ENCODE measurements at regions not wholly inside any gene's neighbourhood (a gene's known extent, or its start where the extent isn't known, plus 50 kb on each side); places are given as distances from the start of the nearest gene placed in this dataset.

DNA sequence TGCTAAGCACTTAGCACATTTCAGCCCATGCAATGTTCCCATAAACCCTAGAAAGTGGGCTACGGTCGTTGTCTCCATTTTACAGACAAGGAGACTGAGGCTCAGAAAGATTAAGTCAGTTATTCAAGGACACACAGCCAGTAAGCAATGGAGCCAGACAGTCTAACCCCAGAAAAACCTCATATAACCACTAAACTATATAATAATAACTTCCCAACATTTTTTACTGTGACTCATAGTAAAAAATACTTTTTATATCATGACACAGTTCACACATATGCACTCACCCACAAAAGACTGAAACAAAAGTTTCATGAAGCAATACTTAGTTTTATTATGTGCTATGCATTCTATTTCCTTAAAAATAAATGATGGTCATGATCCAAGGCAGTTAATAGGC, 66.2 kb upstream of the EYA2 start:
- Histone ChIP-seq H3K9me3 (ENCODE audit: control insufficient read depth in 2 of 2, low read length in 2 of 2) (peaks cover 0 to 5% of the 10 kb centered on the region in 2 donors), H3K4me1 (ENCODE audit: control insufficient read depth, insufficient read depth, low read length) (no peaks in the 10 kb centered on the region), H3K9ac (ENCODE audit: low read length in 2 of 2) (no peak overlapping the region), H3K27me3 (ENCODE audit: control insufficient read depth in 1 of 2, insufficient read depth in 2 of 2, low read length in 2 of 2) (peaks cover 0 to 5% of the 10 kb centered on the region in 2 donors), H3K36me3 (ENCODE audit: control insufficient read depth in 2 of 2, insufficient read depth in 2 of 2, low read length in 2 of 2) (no peaks in the 10 kb centered on the region), H3K27ac (ENCODE audit: low read length) (no peak overlapping the region), H3K4me3 (ENCODE audit: low read length in 2 of 2) (no peak overlapping the region)

DNA sequence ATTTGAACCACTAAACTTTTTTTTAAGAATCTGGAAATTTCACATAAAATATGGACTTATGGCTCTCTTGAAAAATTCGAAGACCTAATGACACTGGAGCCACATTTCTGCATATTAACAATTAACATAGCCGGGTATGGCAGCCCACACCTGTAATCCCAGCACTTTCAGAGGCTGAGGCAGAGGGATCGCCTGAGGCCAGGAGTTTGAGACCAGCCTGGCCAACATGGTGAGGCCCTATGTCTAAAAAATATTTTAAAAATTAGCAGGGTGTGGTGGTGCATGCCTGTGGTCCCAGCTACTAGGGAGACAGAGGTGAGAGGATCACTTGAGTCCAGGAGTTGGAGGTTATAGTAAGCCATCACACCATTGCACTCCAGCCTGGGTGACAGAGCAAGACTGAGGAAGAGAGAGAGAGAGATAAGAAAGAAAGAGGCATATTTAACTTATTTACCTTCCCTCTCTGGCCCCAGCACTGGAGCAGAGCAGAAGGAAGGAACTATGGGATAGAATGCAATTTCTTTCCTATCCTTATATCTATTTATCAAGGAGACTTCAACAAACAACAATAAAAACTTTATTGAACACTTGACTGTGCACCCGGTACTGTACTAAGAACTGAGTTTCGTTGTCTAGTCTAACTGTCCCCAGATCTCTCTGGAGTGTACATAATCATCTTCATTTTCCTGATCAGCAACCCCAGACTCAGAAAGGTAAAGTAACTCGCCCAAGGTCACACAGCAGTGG, 63.6 kb upstream of the EYA2 start:
- no peak overlapping the region for H3K27ac ChIP-seq (ENCODE audit: low read length)
- peaks cover 0 to 5% of the 10 kb centered on the region in 2 donors for H3K9me3 ChIP-seq (ENCODE audit: control insufficient read depth in 2 of 2, low read length in 2 of 2)
- no peak overlapping the region for H3K4me3 ChIP-seq (ENCODE audit: low read length in 2 of 2)
- H3K27me3 ChIP-seq (ENCODE audit: control insufficient read depth in 1 of 2, insufficient read depth in 2 of 2, low read length in 2 of 2): peaks cover 2 to 5% of the 10 kb centered on the region in 2 donors
- H3K9ac ChIP-seq (ENCODE audit: low read length in 2 of 2): no peak overlapping the region
- no peaks in the 10 kb centered on the region for H3K4me1 ChIP-seq (ENCODE audit: control insufficient read depth, insufficient read depth, low read length)
- no peaks in the 10 kb centered on the region for H3K36me3 ChIP-seq (ENCODE audit: control insufficient read depth in 2 of 2, insufficient read depth in 2 of 2, low read length in 2 of 2)

DNA sequence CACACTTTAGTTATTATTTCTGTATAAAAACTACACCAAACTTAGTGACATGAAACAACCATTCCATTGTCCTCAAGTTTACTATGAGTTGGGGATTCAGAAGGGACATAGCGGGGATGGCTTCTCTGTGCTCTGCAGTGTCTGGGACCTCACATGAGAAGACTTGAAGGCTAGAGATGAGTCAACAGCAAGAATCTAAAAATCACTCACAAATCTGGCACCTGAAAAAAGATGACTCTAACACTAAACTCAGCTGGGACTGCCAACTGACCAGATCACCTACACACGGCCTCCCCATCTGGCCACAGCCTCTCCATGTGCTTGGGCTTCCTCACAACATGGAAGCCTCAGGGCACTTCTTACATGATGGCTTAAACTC, 63.0 kb upstream of the EYA2 start:
- Histone ChIP-seq H3K27ac (ENCODE audit: low read length) (no peak overlapping the region), H3K9me3 (ENCODE audit: control insufficient read depth in 2 of 2, low read length in 2 of 2) (peaks cover 0 to 5% of the 10 kb centered on the region in 2 donors), H3K4me3 (ENCODE audit: low read length in 2 of 2) (no peak overlapping the region), H3K4me1 (ENCODE audit: control insufficient read depth, insufficient read depth, low read length) (no peaks in the 10 kb centered on the region), H3K27me3 (ENCODE audit: control insufficient read depth in 1 of 2, insufficient read depth in 2 of 2, low read length in 2 of 2) (peaks cover 2 to 5% of the 10 kb centered on the region in 2 donors), H3K9ac (ENCODE audit: low read length in 2 of 2) (no peak overlapping the region), H3K36me3 (ENCODE audit: control insufficient read depth in 2 of 2, insufficient read depth in 2 of 2, low read length in 2 of 2) (no peaks in the 10 kb centered on the region)

DNA sequence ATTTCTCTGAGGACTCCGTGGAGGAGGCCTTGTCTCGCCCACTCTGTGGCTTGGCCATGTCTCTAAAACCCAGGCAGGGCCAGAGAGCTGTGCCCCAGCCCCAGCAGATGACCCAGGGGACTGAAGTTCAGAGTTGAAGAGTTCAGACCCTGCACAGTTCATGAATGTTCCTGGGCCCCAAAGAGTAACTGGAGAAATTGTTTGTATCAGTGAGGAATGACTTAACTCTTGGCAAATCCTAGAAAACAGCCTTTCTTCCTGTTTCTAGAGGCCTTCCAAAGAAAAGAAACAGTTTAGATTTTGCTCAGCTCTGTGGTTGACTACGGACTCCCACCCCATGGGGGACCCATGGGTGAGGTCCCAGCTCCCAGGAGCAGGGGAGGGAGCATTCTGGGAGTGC, 62.1 kb upstream of the EYA2 start:
- Histone ChIP-seq H3K9ac (ENCODE audit: low read length in 2 of 2) (no peak overlapping the region), H3K4me1 (ENCODE audit: control insufficient read depth, insufficient read depth, low read length) (no peaks in the 10 kb centered on the region), H3K36me3 (ENCODE audit: control insufficient read depth in 2 of 2, insufficient read depth in 2 of 2, low read length in 2 of 2) (no peaks in the 10 kb centered on the region), H3K9me3 (ENCODE audit: control insufficient read depth in 2 of 2, low read length in 2 of 2) (peaks cover 0 to 5% of the 10 kb centered on the region in 2 donors), H3K27ac (ENCODE audit: low read length) (peak overlapping the region; percentile 6), H3K27me3 (ENCODE audit: control insufficient read depth in 1 of 2, insufficient read depth in 2 of 2, low read length in 2 of 2) (peaks cover 2 to 4% of the 10 kb centered on the region in 2 donors), H3K4me3 (ENCODE audit: low read length in 2 of 2) (no peak overlapping the region)

DNA sequence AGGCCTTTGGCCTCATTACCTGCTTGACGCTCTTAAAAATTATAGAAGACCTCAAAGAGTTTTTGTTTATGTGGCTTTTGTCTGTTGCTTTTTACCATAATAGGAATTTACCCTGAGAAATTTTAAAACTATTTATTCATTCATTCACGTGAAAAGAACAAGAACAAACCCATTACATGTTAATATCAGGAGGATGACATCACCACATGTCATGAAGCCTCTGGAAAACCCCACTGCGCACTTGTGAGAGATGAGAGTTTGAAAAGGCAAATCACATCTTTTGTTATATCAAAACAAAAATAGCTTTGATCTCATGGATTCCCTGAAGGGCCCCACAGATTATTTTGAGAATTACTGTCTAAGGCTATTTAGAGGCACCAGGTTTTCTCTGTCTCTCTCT, 61.3 kb upstream of the EYA2 start:
- Histone ChIP-seq H3K4me3 (ENCODE audit: low read length in 2 of 2) (no peak overlapping the region), H3K9ac (ENCODE audit: low read length in 2 of 2) (no peak overlapping the region), H3K27ac (ENCODE audit: low read length) (no peak overlapping the region), H3K4me1 (ENCODE audit: control insufficient read depth, insufficient read depth, low read length) (no peaks in the 10 kb centered on the region), H3K36me3 (ENCODE audit: control insufficient read depth in 2 of 2, insufficient read depth in 2 of 2, low read length in 2 of 2) (no peaks in the 10 kb centered on the region), H3K27me3 (ENCODE audit: control insufficient read depth in 1 of 2, insufficient read depth in 2 of 2, low read length in 2 of 2) (peaks cover 2 to 8% of the 10 kb centered on the region in 2 donors), H3K9me3 (ENCODE audit: control insufficient read depth in 2 of 2, low read length in 2 of 2) (peaks cover 0 to 5% of the 10 kb centered on the region in 2 donors)

DNA sequence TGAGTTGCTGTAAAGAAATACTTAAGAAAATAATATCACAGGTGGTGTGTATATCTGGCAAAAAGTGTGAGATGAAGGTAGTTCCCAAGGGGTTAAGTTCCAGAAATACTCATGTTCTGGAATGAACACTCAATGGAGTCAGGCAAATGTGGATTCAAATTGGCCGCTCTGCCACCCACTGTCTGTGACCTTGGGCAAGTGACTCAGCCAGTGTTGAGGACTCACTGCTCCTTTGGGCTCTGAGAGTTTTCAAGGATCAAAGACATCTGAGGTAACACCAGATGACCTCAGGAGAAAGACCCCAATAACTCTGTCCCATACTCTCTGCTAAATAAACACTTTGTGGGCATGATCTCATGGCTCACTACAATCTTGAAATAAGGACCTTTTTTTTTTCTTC, 59.2 kb upstream of the EYA2 start:
- Histone ChIP-seq H3K27ac (ENCODE audit: low read length) (no peak overlapping the region), H3K9ac (ENCODE audit: low read length in 2 of 2) (no peak overlapping the region), H3K36me3 (ENCODE audit: control insufficient read depth in 2 of 2, insufficient read depth in 2 of 2, low read length in 2 of 2) (no peaks in the 10 kb centered on the region), H3K4me3 (ENCODE audit: low read length in 2 of 2) (no peak overlapping the region), H3K9me3 (ENCODE audit: control insufficient read depth in 2 of 2, low read length in 2 of 2) (peaks cover 3 to 5% of the 10 kb centered on the region in 2 donors), H3K27me3 (ENCODE audit: control insufficient read depth in 1 of 2, insufficient read depth in 2 of 2, low read length in 2 of 2) (peaks cover 2 to 5% of the 10 kb centered on the region in 2 donors), H3K4me1 (ENCODE audit: control insufficient read depth, insufficient read depth, low read length) (no peaks in the 10 kb centered on the region)

DNA sequence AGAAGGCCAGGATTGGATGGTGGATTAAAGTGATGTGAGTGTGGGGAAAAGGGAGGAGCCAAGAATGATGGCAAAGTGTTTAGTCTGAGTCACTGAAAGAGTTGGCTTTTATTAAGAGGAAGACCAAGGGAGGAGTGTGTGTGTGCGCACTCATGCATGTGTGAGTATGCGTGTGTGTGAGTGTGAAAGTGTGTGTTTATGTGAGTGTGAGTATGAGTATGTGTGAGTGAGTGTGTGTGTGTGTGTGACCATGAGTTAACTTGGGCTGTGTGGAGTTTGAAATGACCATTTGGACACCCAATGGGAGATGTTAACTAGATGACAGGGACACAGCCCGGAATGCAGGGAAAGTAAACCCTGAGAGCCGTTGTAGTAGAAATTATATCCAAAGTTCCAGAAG, 57.6 kb upstream of the EYA2 start:
- H3K27me3 ChIP-seq (ENCODE audit: control insufficient read depth in 1 of 2, insufficient read depth in 2 of 2, low read length in 2 of 2): peaks cover 2 to 5% of the 10 kb centered on the region in 2 donors
- H3K36me3 ChIP-seq (ENCODE audit: control insufficient read depth in 2 of 2, insufficient read depth in 2 of 2, low read length in 2 of 2): no peaks in the 10 kb centered on the region
- no peaks in the 10 kb centered on the region for H3K4me1 ChIP-seq (ENCODE audit: control insufficient read depth, insufficient read depth, low read length)
- peaks cover 1 to 3% of the 10 kb centered on the region in 2 donors for H3K9me3 ChIP-seq (ENCODE audit: control insufficient read depth in 2 of 2, low read length in 2 of 2)
- no peak overlapping the region for H3K9ac ChIP-seq (ENCODE audit: low read length in 2 of 2)
- no peak overlapping the region for H3K27ac ChIP-seq (ENCODE audit: low read length)
- no peak overlapping the region for H3K4me3 ChIP-seq (ENCODE audit: low read length in 2 of 2)

DNA sequence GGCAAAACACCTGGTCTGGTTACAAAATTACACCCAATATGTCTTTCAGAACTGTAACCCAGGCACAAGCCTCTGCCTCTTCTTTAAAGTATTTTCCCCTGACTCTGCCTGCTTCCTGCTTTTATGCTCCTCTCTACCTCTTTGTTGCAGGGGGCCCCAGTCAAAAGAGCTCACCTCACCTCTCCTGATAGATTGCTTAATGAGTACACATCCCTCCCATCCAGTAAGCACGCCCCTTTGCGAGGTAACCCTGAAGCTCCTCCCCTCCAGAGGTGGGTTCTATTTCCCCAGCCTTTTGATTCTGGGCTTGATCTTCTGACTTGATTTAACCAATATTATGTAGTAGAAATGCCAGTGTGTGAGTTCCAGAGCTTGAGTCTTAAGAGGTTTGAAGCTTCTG, 56.6 kb upstream of the EYA2 start:
- Histone ChIP-seq H3K27ac (ENCODE audit: low read length) (no peak overlapping the region), H3K27me3 (ENCODE audit: control insufficient read depth in 1 of 2, insufficient read depth in 2 of 2, low read length in 2 of 2) (peaks cover 2 to 5% of the 10 kb centered on the region in 2 donors), H3K4me3 (ENCODE audit: low read length in 2 of 2) (no peak overlapping the region), H3K4me1 (ENCODE audit: control insufficient read depth, insufficient read depth, low read length) (no peaks in the 10 kb centered on the region), H3K36me3 (ENCODE audit: control insufficient read depth in 2 of 2, insufficient read depth in 2 of 2, low read length in 2 of 2) (no peaks in the 10 kb centered on the region), H3K9ac (ENCODE audit: low read length in 2 of 2) (no peak overlapping the region), H3K9me3 (ENCODE audit: control insufficient read depth in 2 of 2, low read length in 2 of 2) (peaks cover 0 to 3% of the 10 kb centered on the region in 2 donors)

DNA sequence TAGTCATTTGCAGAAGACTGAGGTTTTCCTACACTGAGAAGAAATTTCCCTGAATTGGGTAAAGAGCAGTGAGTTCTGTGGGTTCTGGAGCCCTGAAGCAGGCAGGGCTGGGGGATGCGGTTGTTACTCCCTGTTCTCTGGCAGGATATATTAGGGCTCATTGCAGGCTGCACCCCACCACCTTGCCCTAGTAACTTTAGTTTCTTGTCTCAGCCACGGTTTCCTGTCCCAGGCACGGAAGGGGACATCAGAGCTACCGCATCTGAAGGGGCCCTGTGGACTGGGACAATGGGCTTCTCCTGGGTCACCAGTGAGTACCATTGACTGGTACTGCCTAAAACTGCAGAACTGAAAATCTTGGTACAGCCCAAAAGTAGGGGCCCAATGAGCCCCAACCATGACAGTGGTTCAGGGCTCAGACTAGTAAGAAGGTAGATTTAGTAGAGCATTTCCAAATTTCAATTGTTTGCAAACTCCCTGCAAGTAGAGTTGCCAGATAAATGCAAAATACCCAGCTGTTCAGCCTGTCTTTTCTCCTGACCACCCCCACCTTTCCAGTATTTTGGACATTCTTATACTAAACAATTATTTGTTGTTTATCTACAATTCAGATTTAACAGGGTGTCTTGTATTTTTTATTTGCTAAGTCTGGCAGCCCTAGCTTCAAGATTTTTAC, 54.5 kb upstream of the EYA2 start:
- H3K27me3 ChIP-seq (ENCODE audit: control insufficient read depth in 1 of 2, insufficient read depth in 2 of 2, low read length in 2 of 2): peaks cover 0 to 6% of the 10 kb centered on the region in 2 donors
- H3K27ac ChIP-seq (ENCODE audit: low read length): no peak overlapping the region
- no peak overlapping the region for H3K9ac ChIP-seq (ENCODE audit: low read length in 2 of 2)
- no peaks in the 10 kb centered on the region for H3K4me1 ChIP-seq (ENCODE audit: control insufficient read depth, insufficient read depth, low read length)
- H3K36me3 ChIP-seq (ENCODE audit: control insufficient read depth in 2 of 2, insufficient read depth in 2 of 2, low read length in 2 of 2): no peaks in the 10 kb centered on the region
- H3K9me3 ChIP-seq (ENCODE audit: control insufficient read depth in 2 of 2, low read length in 2 of 2): peaks cover 0 to 3% of the 10 kb centered on the region in 2 donors
- H3K4me3 ChIP-seq (ENCODE audit: low read length in 2 of 2): no peak overlapping the region

Measured in stomach smooth muscle (tissue), 2 donors.